OCI-LY7 (cell line): ENCODE measurements at regions not wholly inside any gene's neighbourhood (a gene's known extent, or its start where the extent isn't known, plus 50 kb on each side); places are given as distances from the start of the nearest gene placed in this dataset.

ENCODE experiments used
- EZH2phosphoT487 ChIP-seq: fragments of 200-600 bp; sonication (generic); IDR thresholded peaks from 2 replicates; pipeline ENCODE4 v1.6.1; 2018; ENCODE audit warnings: low read depth, borderline replicate concordance, mild to moderate bottlenecking, mixed run types, antibody characterized with exemption, low read length, moderate library complexity, mixed read lengths
- TF ChIP-seq, protein P1 (sequence below): fragments of 200-600 bp; sonication (generic); conservative IDR thresholded peaks from 2 replicates; pipeline ENCODE4 v1.5.1; 2014; ENCODE audit warnings: mild to moderate bottlenecking, antibody characterized with exemption, low read length, moderate library complexity, mixed read lengths

DNA sequence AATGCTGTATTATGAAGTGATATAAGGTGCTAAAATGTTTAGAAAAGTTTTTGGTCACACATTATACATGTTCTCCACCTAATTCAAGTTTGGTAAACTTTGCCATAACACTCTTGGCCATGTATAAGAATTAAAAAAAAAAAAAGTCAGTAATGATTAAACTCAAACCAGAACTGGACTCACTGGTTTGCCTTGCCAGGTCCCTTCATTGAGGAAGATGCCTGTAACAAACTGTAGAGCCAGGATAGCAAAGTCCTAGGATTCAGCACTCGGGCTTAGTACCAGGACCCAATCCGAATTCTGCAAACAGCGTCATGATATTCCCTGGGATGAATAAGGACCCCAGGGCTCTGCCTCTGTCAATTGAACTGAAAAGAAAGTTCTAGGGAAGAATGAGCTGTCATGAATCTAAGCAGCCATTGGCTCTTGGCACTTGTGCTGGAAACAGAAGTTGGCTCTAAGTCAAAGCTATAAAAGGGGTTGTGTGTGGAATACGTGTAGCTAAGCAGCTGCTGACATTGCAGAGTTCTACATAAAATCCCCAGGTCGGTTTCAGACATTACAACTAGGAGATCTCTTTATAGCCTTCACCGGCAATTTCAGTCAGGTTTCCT lies 216.9 kb downstream of the C7orf25 start:
- TF ChIP-seq, protein P1, sequence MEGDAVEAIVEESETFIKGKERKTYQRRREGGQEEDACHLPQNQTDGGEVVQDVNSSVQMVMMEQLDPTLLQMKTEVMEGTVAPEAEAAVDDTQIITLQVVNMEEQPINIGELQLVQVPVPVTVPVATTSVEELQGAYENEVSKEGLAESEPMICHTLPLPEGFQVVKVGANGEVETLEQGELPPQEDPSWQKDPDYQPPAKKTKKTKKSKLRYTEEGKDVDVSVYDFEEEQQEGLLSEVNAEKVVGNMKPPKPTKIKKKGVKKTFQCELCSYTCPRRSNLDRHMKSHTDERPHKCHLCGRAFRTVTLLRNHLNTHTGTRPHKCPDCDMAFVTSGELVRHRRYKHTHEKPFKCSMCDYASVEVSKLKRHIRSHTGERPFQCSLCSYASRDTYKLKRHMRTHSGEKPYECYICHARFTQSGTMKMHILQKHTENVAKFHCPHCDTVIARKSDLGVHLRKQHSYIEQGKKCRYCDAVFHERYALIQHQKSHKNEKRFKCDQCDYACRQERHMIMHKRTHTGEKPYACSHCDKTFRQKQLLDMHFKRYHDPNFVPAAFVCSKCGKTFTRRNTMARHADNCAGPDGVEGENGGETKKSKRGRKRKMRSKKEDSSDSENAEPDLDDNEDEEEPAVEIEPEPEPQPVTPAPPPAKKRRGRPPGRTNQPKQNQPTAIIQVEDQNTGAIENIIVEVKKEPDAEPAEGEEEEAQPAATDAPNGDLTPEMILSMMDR = no peak
- TF ChIP-seq EZH2phosphoT487 = no peak
